Left forelimb (tissue), 1 donor: ENCODE measurements at regions not wholly inside any gene's neighbourhood (a gene's known extent, or its start where the extent isn't known, plus 50 kb on each side); places are given as distances from the start of the nearest gene placed in this dataset.
"Not testable (repeated sequence)": the region's sequence is repeated elsewhere in the genome, so short reads cannot be mapped to it uniquely, and the experiment has no call there.

Source experiments
- DNase-seq: peaks from one replicate; pipeline ENCODE4 v3.0.0-alpha.2; 2018; ENCODE audit warnings: low spot score

DNA sequence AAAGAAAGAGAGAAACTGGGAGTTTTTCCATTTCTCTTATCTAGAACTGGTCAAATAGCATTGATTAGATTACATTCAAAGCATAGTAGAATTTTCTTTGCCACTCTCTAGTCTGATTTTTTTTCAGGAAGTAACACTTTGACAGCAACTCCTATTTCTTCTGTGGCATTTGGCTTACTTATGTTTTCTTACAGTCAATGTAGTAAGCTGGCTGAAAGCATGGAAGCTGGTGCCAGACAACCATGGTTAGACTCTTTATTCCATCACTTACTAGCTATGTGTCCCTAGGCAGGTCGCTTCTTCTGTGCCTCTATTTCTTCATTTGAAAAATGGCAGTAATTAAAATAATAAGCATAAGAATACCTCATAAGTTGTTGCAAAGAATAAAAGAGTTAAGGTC lies 54.2 kb upstream of the OPRM1 start:
- DNase-seq = no peak

DNA sequence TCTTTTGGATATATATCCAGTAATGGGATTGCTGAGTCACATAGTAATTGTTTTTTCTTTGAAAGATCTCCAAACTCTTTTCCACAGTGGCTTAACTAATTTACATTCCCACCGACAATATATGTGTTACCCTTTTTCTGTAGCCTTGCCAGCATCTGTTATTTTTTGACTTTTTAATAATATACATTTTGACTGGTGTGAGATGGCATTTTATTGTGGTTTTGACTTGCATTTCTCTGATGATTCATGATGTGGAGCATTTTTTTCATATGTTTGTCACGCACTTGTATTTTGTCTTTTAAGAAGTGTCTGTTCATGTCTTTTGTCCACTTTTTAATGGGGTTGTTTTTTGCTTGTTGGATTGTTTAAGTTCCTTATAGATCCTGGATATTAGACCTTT lies 58.9 kb upstream of the OPRM1 start:
- DNase-seq = no peak

DNA sequence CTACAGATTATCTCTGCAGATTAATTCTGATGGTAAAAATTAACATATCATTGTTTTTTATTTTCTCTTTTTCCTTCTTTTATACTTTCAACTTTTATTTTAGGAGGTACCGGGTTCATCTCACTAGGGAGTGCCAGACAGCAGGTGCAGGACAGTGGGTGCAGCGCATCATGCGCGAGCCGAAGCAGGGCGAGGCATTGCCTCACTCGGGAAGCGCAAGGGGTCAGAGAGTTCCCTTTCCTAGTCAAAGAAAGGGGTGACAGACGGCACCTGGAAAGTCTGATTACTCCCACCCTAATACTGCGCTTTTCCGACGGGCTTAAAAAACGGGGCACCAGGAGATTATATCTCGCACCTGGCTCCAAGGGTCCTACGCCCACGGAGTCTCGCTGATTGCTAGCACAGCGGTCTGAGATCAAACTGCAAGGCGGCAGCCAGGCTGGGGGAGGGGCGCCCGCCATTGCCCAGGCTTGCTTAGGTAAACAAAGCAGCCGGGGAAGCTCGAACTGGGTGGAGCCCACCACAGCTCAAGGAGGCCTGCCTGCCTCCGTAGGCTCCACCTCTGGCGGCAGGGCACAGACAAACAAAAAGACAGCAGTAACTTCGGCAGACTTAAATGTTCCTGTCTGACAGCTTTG lies 60.0 kb upstream of the OPRM1 start:
- not testable (repeated sequence) for DNase-seq

DNA sequence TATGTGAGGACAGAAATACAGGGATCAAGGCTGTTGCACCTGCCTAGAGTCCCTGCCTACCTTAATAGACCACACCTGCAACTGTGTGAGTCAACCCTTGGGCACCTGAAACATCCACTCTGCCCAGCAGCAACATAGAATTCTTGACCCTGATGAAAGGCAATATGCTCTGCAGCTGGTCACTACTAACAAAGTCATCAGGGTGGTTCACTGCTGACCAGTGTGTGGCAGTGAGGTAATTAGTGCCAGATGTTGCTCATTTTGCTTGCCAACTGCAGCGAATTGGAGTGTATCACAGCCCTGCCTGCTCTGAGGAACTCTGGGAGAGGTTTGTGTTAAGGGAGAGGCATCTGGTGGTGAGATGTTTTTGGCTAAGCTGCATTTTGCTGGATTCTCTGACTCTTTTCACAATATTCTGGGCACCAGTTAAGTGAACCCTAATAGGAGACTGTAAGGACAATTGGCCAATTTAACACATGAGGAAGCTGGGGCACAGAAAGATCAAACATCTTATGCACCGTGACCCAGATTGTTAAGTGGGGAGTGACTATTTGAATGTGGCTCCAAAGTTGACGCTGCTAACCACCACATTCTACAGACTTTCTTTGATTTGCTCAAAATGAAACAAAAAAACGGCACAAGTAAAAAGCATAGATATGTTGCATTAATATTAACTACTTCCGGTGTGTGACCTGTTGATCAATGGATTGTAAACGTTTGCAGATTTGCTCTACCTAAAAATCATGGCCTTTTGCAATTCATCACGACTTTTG lies 61.9 kb upstream of the OPRM1 start:
- no peak for DNase-seq

DNA sequence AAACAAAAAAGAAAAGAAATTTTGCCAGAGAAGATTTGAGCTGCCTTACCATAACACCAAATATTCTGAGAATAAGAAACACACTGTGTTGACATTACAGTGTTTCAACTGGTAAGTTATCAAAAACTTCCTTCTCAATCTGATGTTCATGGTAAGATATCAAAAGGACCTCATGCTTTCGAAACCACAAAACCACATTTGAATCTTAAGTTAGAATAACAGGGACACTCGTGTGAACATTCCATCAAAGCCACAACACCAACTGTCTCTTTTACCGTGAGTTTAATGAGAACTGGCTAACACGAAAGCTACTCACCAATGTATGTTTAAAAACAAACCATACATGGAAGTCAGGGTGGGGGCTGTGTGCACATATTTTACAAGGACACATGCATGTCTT lies 73.0 kb upstream of the OPRM1 start:
- no peak for DNase-seq

DNA sequence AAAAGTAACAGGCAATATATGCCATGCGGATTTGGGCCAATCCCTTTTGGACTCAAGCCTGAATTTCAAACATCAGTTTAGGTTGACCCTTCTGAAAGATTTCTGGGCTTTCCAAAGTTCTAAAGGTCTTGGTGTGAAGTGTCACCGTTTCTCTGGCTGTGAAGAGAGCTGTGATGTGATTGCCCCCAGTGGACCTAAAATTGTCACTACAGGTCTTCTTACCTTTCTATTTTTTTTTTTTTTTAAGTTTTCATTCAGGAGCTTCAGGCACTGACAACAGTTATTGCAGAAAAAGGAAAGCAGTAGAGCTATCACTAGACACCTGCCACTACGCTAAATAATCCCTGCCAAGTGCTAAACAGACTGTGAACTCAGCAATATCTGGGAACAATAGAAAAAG lies 75.7 kb upstream of the OPRM1 start:
- DNase-seq = no peak

DNA sequence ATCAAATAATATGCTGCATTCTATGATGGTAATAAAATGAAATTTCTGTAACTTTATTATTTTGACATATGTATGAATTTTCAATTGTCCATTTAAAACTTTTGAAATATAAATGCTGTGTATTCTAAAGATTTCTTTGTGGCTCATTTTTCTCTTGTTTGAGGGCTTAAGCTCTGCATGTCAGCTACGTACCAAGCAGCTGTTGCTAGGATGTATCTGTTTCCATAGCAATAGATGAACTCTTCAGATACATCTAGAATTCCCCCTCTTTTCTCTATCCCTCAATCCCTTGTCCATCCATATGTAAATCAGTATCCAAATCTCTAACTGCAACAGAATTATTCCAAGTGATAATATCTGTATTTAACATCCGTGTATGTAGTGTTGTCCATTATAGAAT lies 76.5 kb upstream of the OPRM1 start:
- DNase-seq = no peak

DNA sequence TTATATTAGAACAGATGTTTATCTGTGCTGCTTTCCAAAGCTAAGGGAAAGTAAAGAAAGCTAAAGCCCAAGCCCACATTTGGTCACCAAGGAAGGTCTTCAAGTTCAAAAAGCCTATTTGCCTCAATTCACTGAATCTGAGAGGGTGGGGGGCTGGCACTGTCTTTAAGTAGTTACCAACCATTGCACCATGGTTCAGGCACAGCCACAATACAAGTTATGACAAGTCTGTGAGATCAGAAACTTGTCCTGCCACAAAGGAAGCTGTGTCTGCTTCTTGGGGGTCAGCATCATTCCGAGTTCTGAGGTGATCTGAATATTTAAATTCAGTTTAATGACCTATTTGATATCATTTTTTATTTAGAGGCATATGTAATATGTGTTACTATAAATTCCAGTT lies 78.3 kb upstream of the OPRM1 start:
- DNase-seq = no peak

DNA sequence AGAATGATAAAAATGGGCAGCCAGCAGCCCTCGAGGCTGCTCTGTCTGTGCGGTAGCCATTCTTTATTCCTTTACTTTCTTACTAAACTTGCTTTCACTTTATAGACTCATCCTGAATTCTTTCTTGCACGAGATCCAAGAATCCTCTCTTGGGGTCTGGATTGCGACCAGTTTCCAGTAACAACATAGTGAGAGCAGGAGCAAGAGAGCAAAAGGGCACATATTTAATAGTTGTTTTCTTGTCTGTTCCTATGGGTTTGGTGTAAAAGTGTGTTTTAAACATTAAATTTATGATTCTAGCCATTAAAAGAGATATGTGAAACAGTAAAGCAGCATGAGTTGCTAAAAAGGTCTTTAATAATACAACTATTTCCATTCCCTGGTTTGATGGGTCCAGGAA lies 78.8 kb upstream of the OPRM1 start:
- no peak for DNase-seq

DNA sequence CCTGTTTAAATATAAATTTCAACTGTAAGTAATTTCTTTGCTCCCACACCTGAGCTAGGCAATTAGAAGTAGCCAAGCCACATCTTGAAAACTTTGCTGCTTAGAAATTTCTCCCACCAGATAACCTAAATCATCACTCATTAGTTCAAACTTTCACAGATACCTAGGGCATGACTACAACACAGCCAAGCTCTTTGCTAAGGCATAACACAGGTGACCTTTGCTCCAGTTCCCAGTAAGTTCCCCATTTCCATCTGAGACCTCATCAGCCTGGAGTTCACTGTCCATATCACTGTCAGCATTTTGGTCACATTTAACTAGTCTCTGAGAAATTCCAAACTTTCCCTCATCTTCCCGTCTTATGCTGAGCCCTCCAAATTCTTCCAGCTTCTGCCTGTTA lies 79.8 kb upstream of the OPRM1 start:
- no peak for DNase-seq

DNA sequence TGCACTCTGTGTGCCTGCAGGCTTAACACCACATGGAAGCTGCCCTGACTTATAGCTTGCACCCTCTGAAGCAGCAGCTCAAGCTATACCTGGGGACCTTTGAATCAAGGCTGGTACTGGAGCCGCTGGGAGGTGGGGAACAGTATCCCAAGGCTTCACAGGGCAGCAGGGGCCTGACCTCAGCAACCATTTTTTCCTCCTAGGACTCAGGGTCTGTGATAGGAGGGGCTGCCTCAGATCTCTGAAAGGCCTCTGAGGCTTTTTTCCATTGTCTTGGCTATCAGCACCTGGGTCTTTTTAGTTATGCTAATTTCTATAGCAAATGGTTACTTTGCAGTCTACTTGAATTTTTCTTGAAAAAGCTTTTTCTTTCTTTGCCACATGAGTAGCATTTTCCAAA lies 80.2 kb upstream of the OPRM1 start:
- DNase-seq = no peak

DNA sequence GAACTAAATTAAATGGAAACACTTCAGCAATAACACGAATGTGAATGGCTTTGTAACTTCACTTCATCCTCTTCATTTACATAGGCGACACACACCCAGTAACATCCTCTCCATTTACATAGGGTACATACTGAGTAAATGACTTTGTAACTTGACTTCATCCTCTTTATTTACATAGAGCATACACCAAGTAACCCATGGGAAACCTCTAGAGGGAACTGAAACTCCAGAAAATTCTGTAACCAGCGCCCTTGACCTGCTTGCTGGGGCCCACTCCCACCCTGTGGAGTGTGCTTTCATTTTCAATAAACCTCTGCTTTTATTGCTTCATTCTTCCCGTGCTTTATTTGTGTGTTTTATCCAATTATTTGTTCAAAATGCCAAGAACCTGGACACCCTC lies 81.6 kb upstream of the OPRM1 start:
- no peak for DNase-seq

DNA sequence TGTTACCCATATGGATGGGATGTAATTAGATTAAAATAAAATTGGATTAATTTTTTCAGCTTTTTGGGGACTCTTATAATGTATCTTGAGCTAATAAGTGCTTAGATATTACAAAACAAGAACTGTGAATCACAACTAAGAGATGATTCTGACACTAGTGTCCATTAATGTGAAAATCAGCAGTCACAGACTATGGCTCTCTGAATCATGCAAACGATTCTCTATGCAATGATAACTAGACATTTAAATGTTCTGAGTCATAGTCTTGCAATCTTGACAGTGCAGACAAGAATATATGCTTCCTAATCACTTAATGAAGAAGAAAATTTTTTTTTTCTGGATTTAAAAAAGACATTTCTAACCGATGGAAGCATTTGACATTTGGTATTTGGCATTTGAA lies 82.2 kb upstream of the OPRM1 start:
- DNase-seq = no peak

DNA sequence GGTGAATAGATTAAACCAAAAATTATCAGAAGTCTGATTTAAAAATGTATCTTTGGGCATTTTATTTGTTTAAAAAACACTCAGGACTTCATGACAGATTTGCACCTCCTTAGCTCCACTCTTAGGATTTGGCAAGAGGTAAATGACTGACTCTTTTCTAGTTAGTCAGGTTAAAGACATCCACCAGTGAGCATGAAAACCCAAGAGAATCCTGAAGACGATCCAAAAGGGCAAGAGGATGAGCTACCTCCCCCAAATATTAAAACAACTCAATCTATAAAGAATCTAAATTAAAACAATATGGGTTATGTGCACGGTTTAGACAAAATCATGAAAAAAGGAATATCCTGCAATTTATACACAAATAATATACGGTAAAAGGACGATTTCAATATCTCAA lies 89.4 kb upstream of the OPRM1 start:
- no peak for DNase-seq

DNA sequence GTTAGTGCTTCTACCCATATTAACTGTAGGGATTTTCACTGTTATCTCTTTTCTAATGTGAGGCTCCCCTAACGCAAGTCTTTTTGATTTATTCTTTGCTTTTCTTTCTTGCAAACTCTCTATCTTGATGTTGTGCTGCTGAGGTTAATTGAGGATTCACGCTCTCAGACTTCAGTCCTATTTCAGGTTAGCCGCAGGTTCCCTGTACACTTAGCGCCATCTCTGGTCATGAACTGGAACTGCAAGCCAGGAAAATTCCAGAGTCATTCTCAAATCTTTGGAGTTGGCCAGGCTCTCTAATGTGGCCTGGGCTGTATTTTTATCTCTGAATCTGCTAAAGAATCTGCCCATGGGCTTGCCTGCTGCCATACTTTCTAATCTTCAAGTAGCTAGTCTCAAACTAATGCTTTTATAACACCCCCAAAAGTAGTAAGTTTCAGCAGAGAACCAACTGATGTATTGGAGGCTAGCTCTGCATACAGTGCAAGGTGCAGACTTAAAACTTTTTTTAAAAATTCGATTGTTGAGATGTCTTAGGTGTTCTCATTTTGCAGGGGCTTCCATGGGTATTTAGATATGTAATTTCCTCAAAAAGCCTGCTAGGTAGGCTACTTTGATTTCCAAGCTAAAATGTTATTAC lies 91.1 kb upstream of the OPRM1 start:
- DNase-seq = no peak

DNA sequence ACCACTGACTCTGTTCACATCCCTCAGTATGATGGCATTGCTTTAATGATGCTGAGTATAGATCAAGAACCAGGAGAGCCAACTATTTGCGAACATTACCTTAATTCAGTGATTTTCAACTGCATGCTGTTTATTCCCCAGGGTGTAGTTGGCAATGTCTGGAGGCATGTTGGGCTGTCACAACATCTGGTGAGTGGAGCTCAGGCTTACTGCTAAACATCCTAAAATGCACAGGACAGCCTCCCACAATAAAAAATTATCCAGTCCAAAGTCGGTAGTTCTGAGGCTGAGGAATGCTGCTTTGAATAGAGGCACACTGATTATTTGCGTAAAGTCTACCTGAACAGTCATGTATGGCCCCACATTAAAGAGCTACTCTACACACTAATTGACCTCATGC lies 94.8 kb upstream of the OPRM1 start:
- no peak for DNase-seq

DNA sequence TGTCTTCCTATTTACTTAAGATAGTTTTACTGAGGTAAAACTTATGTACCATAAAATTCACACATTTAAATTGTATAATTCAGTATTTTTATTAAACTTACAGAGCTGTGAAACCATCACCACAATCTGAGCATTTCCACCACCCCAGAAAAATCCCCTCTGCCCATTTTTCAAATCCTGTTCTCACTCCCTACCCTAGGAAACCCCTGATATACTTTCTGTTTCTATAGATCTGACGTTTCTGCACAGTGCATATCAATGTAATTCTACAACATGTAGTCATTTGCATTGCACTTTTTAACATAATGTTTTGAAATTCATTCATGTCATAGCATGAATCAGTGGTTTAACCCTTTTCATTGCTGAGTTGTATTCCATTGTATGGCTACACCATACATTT lies 96.7 kb upstream of the OPRM1 start:
- DNase-seq = no peak

DNA sequence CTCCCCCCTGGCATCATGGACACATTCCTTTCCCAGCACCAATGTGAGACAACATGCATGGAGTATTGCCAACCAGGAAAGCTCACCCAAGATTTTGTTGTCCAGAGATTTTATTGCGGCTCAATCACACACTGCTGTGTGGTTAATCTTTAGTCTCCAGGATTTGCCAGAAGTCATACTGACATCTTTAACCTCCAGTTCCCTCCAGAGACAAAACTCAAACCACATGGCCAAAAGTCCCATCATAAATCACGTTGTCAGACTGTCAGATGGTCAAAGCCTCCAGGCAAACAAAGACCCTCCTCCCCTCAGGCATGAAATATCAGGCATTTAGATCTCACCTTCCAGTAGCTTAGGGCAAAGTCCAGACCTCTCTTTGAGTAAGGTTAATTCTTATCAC lies 97.3 kb upstream of the OPRM1 start:
- DNase-seq = no peak

DNA sequence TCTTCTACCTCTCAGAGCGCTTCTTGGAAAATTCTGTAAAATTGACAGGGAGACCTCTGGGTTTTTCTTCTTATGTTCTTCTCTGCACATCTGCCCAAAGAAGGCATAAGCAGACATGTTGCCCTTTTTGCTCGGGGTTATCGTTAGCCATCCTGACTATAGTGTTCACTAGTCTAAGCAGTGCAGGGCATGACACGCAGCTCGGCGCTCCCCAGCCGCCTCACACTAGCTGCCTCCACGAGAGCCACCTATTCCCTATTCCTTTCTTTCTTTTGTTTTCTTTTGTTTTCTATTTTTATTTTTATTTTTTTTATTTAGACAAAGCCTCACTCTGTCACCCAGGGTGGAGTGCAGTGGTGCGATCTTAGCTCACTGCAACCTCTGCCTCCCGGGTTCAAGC lies 100.2 kb upstream of the OPRM1 start:
- DNase-seq = no peak

DNA sequence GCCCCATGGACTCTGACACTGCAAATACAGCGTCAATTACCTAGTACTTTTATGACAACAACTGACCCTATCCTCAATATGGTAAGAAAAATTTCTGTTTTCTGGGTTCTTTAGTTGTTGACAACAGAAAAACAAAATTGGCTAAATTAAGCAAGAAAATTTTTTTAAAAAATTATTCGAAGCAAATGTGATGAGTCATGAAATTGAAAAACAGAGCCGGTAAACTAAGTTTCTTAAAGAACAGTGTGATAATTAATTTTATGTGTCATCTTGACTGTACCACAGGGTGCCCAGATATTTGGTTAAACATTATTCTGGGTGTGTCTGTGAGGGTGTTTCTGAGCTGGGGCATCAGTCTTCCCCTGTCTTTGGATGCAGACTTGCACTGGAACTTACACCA lies 107.6 kb upstream of the OPRM1 start:
- DNase-seq = no peak

DNA sequence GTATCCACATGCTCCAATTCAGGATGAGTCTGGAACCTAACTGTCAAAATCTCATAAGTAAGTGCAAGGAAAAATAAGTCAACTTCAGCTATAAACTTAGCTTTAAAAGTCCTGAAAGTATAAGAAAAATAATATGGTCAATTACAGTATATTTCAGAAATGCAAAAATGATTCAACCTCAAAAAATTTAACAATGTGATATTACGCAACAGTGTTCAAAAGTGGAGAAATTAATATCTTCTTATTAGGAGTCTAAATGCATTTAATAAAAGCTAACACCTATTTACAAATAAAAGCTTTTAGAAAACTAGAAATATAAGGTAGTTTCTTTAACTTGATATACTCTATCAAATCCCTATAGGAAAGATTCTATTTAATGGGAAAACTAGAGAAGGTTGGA lies 111.2 kb upstream of the OPRM1 start:
- DNase-seq = no peak

DNA sequence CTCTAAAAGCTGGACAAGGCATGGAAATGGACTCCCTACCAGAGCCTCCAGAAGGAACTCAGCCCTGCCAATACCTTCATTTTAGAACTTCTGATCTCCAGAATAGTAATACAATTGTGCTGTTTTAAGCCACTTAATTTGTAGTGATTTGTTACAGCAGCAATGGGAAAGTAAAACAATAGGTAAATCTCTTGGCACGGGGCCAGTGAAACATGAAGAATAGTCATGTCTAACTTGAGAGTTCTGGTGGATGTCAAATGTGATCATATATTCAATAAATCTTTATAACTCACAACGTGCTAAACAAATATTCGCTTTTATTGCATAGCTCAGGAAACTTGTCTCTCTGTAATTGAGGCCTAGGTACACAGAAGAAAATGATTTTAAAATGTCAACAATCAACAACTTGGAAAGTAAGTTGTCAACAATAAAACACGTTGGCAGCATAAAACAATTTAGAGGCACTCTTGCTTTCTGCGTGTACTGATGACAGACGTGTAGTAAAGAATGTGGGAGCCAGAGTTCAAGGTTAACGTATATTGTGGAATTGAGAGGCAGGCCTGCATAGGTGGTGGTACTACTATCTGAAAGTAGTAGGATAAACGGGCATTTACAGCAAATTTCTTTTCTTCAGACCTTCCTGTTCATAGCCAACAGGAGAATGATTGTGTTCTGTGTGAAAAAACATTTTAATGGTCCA lies 140.5 kb upstream of the OPRM1 start:
- no peak for DNase-seq

DNA sequence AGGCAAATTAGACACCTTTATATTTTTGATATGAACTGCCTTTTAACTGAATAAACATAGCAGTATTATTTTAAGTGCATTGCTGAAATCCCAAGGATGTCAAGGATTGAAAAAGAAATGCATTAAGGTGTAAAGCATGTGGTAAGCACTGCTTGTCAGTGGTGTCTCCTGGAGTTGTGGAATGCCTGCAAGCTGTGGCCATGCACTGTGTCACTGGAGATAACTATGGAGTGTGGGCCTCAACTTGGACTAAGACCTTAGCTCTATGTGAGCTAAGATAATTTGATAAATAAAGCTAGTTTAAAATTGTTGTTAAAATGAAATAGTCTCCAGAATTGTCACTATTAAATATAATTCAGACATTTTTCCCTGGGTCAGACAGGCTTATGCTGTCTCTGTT lies 156.6 kb upstream of the OPRM1 start:
- DNase-seq = no peak
